ENCODE measurements at regions not wholly inside any gene's neighbourhood (a gene's known extent, or its start where the extent isn't known, plus 50 kb on each side); places are given as distances from the start of the nearest gene placed in this dataset.

GRCh38 chr2:128399690-128400291, 81.1 kb upstream of the HS6ST1 start:
- Histone ChIP-seq H3K27me3 (ENCODE audit: insufficient read depth) (no peaks in the 10 kb centered on the region), H3K27ac (ENCODE audit: low read depth in 2 of 2, low read length in 1 of 2) (no peak overlapping the region), H3K79me2 (ENCODE audit: insufficient read depth) (no peaks in the 10 kb centered on the region), H3F3A (replicated peaks; ENCODE audit: insufficient read depth) (no peaks in the 10 kb centered on the region), H3K4me3 (ENCODE audit: low read depth in 2 of 2, low read length in 1 of 2) (no peak overlapping the region), H3K4me1 (ENCODE audit: control insufficient read depth in 1 of 2, insufficient read depth in 2 of 2, low read depth in 1 of 2, low read length in 1 of 2) (peaks cover 0 to 5% of the 10 kb centered on the region in 2 experiments; a peak in 2 of 4 replicates), H3K36me3 (replicated peaks in 1 of 2; ENCODE audit: control insufficient read depth in 1 of 2, insufficient read depth in 2 of 2, low read length in 1 of 2) (no peaks in the 10 kb centered on the region), H3K4me2 (no peak overlapping the region), H3K9me2 (no peaks in the 10 kb centered on the region), H3K9ac (no peak overlapping the region), H4K20me1 (ENCODE audit: insufficient read depth) (no peaks in the 10 kb centered on the region), H3K9me3 (no peaks in the 10 kb centered on the region), H2AFZ (ENCODE audit: low read depth) (no peak overlapping the region)
- WGBS (ENCODE audit: low lambda C conversion rate) = 60% methylated on average over 5 of the region's 5 CpGs
- ChIA-PET POLR2A (no interaction called here), CTCF (interaction anchor here (0.7 to 1.2 kb wide), 2 partner anchors 12 to 71 kb away, joined by 3 to 4 read pairs; no protein-coding TSS in a partner anchor)
- no peak for DNase-seq
- no peak for TF ChIP-seq EZH2phosphoT487 (IDR thresholded peaks at IDR 0.05; ENCODE audit: borderline replicate concordance, low read depth)
- no peak for TF ChIP-seq MXI1 (IDR thresholded peaks at IDR 0.05; ENCODE audit: low read depth, low read length)
- TF ChIP-seq ELF1 (IDR thresholded peaks at IDR 0.05) = no peak
- TF ChIP-seq FOXJ3 (CRISPR knock-in tag; IDR thresholded peaks at IDR 0.05) = no peak
- TF ChIP-seq, protein P1, sequence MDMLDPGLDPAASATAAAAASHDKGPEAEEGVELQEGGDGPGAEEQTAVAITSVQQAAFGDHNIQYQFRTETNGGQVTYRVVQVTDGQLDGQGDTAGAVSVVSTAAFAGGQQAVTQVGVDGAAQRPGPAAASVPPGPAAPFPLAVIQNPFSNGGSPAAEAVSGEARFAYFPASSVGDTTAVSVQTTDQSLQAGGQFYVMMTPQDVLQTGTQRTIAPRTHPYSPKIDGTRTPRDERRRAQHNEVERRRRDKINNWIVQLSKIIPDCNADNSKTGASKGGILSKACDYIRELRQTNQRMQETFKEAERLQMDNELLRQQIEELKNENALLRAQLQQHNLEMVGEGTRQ (IDR thresholded peaks at IDR 0.05; ENCODE audit: borderline replicate concordance, low read depth, low read length) = no peak
- no peak for TF ChIP-seq YY1 (IDR thresholded peaks at IDR 0.05; ENCODE audit: low read depth)
- TF ChIP-seq, protein P2, sequence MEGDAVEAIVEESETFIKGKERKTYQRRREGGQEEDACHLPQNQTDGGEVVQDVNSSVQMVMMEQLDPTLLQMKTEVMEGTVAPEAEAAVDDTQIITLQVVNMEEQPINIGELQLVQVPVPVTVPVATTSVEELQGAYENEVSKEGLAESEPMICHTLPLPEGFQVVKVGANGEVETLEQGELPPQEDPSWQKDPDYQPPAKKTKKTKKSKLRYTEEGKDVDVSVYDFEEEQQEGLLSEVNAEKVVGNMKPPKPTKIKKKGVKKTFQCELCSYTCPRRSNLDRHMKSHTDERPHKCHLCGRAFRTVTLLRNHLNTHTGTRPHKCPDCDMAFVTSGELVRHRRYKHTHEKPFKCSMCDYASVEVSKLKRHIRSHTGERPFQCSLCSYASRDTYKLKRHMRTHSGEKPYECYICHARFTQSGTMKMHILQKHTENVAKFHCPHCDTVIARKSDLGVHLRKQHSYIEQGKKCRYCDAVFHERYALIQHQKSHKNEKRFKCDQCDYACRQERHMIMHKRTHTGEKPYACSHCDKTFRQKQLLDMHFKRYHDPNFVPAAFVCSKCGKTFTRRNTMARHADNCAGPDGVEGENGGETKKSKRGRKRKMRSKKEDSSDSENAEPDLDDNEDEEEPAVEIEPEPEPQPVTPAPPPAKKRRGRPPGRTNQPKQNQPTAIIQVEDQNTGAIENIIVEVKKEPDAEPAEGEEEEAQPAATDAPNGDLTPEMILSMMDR (IDR thresholded peaks at IDR 0.05) = no peak
- TF ChIP-seq GATA2 (CRISPR knock-in tag; IDR thresholded peaks at IDR 0.05) = no peak
- TF ChIP-seq RAD21 (IDR thresholded peaks at IDR 0.05; ENCODE audit: low read length) = no peak
- TF ChIP-seq, protein P3, sequence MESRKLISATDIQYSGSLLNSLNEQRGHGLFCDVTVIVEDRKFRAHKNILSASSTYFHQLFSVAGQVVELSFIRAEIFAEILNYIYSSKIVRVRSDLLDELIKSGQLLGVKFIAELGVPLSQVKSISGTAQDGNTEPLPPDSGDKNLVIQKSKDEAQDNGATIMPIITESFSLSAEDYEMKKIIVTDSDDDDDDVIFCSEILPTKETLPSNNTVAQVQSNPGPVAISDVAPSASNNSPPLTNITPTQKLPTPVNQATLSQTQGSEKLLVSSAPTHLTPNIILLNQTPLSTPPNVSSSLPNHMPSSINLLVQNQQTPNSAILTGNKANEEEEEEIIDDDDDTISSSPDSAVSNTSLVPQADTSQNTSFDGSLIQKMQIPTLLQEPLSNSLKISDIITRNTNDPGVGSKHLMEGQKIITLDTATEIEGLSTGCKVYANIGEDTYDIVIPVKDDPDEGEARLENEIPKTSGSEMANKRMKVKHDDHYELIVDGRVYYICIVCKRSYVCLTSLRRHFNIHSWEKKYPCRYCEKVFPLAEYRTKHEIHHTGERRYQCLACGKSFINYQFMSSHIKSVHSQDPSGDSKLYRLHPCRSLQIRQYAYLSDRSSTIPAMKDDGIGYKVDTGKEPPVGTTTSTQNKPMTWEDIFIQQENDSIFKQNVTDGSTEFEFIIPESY (IDR thresholded peaks at IDR 0.05; ENCODE audit: borderline replicate concordance, low read depth) = no peak
- no peak for TF ChIP-seq PBX3 (IDR thresholded peaks at IDR 0.05)
- TF ChIP-seq GABPA (IDR thresholded peaks at IDR 0.05; ENCODE audit: low read depth) = no peak

All from SK-N-SH (cell line).